GM18951 (cell line): ENCODE measurements at regions not wholly inside any gene's neighbourhood (a gene's known extent, or its start where the extent isn't known, plus 50 kb on each side); places are given as distances from the start of the nearest gene placed in this dataset.

ENCODE experiments used
- POLR2A ChIP-seq: IDR thresholded peaks from 4 replicates; pipeline ENCODE4 v1.6.1; 2011; ENCODE audit warnings: mild to moderate bottlenecking; ENCODE audit not compliant: insufficient read length, insufficient read depth; ENCODE audit errors: extremely low read depth
- in situ Hi-C: fragments of 300-500 bp; cut with MboI; formaldehyde crosslinking; loops from one replicate; pipeline ENCODE4 v1.12.0; 2022; ENCODE audit warnings: low sequenced_read_pairs, mixed read lengths, inconsistent platforms; ENCODE audit not compliant: unreplicated experiment

DNA sequence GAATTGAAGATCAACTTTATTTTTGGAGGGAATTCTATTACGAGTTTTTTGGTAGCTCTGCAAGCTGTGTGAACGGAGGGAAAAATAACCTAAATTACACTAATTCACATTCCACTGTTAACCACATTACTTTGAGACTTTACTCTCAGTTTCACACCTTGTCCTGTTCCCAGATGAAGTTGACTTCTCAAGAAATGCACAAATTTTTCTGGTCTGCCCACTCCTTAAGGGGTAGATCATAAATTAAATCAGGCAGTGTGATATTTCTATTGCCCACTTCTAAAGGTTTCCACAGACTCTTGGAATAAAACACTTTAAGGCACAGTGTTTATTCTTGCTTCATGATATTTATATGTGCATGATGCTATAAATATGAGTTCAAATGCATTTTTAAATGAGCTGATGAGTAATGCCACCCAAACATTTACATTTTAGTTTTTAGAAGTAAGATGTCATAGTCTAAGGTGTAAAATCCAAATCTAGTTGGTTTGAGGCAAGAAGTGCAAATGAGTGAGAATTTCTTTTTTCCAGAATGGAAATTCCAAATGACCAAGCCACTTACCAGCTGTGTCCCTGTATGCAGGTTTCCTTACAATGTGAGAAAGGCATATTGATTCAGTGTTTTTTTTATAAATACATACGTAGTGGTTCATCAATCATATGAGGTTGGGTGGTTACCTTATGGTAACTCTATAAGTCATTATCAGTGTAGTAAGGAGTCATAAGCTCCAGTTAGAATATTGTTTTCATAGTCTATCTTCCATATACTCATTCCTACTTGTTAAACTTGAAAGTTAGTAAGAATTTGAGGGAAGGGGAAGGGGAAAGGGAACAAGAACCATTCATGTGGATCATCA lies 437.7 kb upstream of the MEF2C start:
- in situ Hi-C loops = loop anchor here (25.0 kb wide), 1 partner anchor 433 kb away; the partner anchor contains the start of gene MEF2C
- TF ChIP-seq POLR2A = no peak

DNA sequence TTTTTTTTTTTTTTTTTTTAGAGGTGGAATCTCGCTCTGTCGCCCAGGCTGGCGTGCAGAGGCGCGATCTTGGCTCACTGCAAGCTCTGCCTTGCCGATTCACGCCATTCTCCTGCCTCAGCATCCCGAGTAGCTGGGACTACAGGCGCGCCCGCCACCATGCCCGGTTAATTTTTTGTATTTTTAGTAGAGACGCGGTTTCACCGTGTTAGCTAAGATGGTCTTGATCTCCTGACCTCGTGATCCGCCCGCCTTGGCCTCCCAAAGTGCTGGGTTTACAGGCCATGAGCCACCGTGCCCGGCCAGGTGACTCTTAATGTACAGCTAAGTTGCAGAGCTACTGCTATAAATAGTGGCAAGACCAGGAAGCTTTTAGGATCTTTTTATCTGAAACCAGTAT lies 434.9 kb upstream of the MEF2C start:
- in situ Hi-C loops = loop anchor here (25.0 kb wide), 1 partner anchor 431 kb away; the partner anchor contains the start of gene MEF2C

DNA sequence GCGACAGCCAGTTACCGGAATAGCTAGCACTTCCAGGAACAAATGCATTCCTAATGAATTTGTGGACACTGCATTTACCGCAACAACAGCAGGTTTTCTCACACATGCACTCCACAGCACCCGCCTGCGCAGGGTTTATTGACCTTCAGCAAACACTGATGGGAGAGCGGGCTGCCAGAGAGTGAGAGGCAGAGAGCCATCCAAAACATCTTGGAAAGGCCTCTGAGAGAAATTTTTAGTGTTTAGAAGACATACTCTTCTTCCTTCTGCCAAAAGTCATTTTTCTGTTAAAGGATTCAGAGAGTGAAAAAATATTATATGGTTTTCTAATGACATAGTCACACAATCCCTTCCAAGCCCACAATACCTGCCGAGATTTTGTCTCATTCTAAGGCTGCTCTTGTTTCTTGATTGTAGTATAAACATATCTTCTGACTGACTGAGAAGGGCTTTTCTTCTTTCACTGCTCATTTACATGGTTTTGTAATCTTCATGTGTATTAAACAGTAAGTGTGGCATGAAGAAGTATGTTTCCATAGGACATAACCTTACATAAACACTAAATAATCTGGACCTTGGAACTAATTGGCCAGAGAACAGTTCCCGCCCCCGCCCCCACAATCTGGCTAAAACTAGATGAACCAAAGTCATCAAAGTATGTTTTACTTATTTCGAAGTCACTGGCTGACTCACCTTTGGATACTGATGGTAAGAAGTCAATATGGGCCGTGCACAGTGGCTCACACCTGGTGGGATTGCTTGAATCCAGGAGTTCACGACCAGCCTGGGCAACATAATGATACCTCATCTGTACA lies 432.5 kb upstream of the MEF2C start:
- in situ Hi-C loops = loop anchor here (25.0 kb wide), 1 partner anchor 428 kb away; the partner anchor contains the start of gene MEF2C
- no peak for TF ChIP-seq POLR2A

DNA sequence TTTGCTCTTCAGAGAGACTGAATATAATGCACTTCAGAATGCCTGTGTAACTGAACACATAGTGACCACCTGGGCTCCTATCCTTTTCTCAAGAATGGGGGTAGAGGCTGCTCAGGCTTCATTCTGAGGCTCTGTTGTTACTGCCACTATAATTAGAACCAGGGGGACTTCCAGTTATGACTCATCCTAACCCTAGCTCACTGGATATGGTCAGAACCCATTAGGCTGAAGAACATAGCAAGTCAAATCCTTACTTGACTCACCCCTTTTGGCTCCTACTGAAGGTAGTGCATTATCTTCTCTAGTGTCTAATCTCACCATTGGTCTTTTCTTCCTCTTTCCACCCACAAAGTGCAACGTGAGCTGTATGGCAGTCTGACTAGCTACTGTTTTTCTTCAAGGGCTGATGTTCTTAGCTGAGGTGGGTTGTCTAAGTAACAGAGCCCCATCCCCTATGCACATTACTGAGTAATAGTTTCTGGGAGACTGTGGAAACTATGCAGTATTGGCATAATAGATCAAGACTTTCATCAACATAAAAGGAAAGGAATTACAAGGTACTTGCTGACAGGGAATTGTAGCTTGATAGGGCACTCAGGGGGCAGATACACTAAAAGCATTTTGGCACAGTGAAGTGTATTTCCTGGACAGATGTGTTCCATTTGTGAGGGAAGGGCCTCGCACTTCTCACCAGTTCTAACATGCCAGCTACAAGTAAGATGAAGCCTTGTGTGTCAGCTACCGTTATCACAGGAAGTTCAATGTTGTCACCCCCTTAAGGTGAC lies 431.0 kb upstream of the MEF2C start:
- in situ Hi-C loops = loop anchor here (25.0 kb wide), 1 partner anchor 427 kb away; the partner anchor contains the start of gene MEF2C
- peak; percentile 45 for TF ChIP-seq POLR2A

DNA sequence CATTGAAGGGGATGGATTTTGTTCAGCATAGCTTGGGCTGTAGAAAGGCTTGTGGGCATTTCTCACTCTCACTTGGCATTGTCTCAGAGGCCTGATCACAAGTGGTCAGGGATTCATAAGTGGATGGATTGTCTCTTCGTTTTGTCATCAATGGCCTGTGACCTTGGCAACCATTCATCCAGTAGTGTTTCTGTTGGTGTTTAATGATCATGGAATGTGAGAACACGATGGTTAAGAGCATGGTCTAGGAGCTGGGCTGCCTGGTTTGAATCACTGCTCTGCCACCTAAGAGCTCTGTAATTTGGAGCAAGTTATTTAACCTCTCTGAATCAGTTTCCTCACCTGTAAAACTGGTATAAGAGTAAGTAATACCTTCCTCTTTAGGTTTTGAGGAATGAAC lies 430.1 kb upstream of the MEF2C start:
- in situ Hi-C loops = loop anchor here (25.0 kb wide), 1 partner anchor 426 kb away; the partner anchor contains the start of gene MEF2C
- TF ChIP-seq POLR2A = no peak

DNA sequence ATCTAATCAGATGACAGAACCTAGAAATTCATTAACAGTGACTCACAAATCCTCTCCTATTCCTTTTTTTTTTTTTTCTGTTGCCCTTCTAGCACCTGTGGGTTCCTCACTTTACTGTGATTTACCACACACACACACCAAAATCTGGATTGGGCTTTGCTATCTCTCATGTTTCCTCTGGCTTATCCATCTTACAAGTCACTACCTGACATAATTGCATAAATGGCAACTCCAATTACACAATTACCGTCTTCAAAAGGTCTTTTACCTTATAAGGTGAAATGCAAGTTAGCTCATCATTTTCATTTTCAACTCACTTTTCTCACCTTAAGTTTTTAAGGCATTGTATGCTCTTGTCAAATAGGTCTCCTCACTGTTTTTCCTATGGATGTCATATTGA lies 426.3 kb upstream of the MEF2C start:
- no peak for TF ChIP-seq POLR2A
- in situ Hi-C loops = loop anchor here (25.0 kb wide), 1 partner anchor 422 kb away; the partner anchor contains the start of gene MEF2C

DNA sequence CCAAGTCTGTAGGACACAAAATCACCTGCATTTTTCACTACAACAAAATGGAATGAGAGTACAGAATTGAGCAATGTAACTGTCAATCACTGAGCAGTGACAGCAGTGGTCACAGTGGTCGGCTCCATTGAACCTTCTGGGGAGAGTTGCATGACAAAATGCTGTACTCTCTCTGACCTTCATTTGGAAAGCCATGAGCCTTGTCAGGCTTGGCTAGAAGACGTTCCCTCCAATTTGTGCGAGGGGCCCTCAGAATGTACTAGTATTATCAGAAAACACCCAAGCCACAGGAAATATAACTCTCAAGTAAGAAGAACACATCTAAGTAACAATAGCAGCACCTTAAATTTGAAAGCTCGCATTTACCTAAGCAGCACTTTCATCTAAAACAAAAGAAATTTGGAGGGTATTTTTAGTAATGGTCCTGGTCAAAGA lies 425.6 kb upstream of the MEF2C start:
- no peak for TF ChIP-seq POLR2A
- in situ Hi-C loops = loop anchor here (25.0 kb wide), 1 partner anchor 421 kb away; the partner anchor contains the start of gene MEF2C

DNA sequence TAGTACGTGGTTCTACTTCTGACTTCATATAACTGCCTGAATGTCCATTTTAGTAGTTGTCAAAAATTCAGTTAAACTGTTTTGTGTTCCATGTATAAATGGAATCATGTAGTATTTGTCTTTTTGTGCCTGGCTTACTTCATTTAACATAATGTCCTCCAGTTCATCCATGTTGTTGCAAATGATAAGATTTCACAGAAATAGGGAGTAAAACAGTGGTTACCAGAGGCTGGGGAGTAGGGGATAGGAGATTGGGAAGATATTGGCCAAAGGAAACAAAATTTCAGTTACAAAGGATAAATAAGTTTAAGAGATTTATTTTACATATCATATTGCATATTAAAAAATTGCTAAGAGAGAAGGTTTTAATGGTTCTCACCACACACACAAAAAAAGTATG lies 425.0 kb upstream of the MEF2C start:
- TF ChIP-seq POLR2A = no peak
- in situ Hi-C loops = loop anchor here (25.0 kb wide), 1 partner anchor 421 kb away; the partner anchor contains the start of gene MEF2C

DNA sequence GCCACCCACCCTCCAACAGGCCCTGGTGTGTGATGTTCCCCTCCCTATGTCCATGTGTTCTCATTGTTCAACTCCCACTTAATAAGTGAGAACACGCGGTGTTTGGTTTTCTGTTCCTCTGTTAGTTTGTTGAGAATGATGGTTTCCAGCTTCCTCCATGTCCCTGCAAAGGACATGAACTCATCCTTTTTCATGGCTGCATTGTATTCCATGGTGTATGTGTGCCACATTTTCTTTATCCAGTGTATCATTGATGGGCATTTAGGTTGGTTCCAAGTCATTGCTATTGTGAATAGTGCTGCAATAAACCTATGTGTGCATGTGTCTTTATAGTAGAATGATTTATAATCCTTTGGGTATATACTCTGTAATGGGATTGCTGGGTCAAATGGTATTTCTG lies 424.2 kb upstream of the MEF2C start:
- in situ Hi-C loops = loop anchor here (25.0 kb wide), 1 partner anchor 420 kb away; the partner anchor contains the start of gene MEF2C

DNA sequence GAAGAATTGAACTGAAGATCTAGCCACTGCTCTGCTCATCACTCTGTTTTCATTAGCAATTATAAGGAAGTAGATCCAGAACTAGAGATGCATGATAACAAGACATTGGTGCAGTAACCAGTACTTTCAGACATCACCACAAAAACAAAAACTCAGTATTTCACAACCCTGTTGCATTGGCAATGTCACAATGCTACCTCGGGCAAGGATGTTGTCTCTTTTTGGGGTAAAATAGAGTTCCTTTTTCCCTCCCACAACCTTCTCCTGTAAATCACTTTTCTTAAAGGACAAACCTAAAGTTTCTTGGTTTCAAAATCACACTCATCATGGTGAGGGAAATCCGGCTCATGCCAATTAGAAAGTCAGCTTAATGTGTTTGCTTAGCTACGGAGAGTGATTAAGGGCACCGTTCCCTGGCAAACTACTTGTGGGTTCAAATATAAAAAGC lies 420.1 kb upstream of the MEF2C start:
- TF ChIP-seq POLR2A = no peak
- in situ Hi-C loops = loop anchor here (25.0 kb wide), 1 partner anchor 416 kb away; the partner anchor contains the start of gene MEF2C

DNA sequence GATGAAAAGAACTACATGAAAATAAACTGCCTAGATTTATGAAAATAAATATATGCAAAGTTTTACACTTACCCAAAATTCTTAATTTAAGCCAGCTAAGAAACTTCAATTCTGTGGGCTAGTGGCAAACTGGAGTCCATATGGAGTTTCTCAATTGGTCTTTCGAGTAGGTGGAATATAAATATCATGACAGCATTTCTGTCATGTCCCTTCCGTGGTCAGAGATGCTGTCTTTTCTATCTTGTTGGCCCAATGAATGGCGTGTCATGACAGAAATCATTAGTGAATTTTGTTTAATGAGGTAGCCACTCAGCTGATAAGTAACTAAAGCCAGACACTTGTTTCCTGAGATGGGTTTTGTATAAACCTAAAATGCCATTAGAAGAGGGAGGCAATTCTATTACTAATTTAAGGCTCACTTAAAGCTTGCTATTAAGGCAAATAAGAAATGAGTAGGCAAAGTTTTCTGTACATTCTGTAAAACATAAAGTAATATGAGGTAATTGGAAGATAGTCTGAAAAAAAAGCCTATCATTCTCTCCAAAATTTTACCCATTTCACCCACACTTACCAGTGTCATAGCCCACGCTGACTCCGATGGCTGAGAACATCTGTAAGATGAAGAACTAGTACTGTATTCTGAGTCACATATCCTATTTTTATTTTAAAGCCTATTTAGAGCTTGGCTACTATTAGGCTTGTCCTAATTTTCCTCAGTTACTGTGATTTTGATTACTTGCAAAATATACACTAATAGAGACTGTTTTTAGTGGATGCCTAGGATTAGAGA lies 419.3 kb upstream of the MEF2C start:
- TF ChIP-seq POLR2A = no peak
- in situ Hi-C loops = loop anchor here (25.0 kb wide), 1 partner anchor 415 kb away; the partner anchor contains the start of gene MEF2C
